ENCODE measurements at regions not wholly inside any gene's neighbourhood (a gene's known extent, or its start where the extent isn't known, plus 50 kb on each side); places are given as distances from the start of the nearest gene placed in this dataset.

GRCh38 chr6:14259594-14260152, 142.1 kb downstream of the CD83 start (continued):
- TF ChIP-seq TSHZ2 (CRISPR knock-in tag; IDR thresholded peaks at IDR 0.05) (no peak), ZFP30 (CRISPR knock-in tag; IDR thresholded peaks at IDR 0.05) (no peak), ZNF70 (CRISPR knock-in tag; IDR thresholded peaks at IDR 0.05) (no peak), OSR1 (CRISPR knock-in tag; IDR thresholded peaks at IDR 0.05) (no peak), BACH2 (CRISPR knock-in tag; IDR thresholded peaks at IDR 0.05; ENCODE audit: borderline replicate concordance) (no peak), CREB5 (CRISPR knock-in tag; IDR thresholded peaks at IDR 0.05; ENCODE audit: low read depth) (no peak)

- no peak for ATAC-seq
- no peak for TF ChIP-seq CSRNP3 (CRISPR knock-in tag; IDR thresholded peaks at IDR 0.05)
- no peak for TF ChIP-seq OSR1 (CRISPR knock-in tag; IDR thresholded peaks at IDR 0.05)
- no peak for TF ChIP-seq ZFP30 (CRISPR knock-in tag; IDR thresholded peaks at IDR 0.05)
- TF ChIP-seq TOX (CRISPR knock-in tag; IDR thresholded peaks at IDR 0.05; ENCODE audit: borderline replicate concordance), result no peak
- no peak for TF ChIP-seq ZC3H10 (CRISPR knock-in tag; IDR thresholded peaks at IDR 0.05)
- no peak for TF ChIP-seq BACH2 (CRISPR knock-in tag; IDR thresholded peaks at IDR 0.05; ENCODE audit: borderline replicate concordance)
- no peak for TF ChIP-seq ESRRG (CRISPR knock-in tag; IDR thresholded peaks at IDR 0.05)
- TF ChIP-seq TSHZ2 (CRISPR knock-in tag; IDR thresholded peaks at IDR 0.05), result no peak
- TF ChIP-seq POU6F1 (CRISPR knock-in tag; IDR thresholded peaks at IDR 0.05; ENCODE audit: borderline replicate concordance, low read depth), result no peak
- TF ChIP-seq ZNF8 (CRISPR knock-in tag; IDR thresholded peaks at IDR 0.05), result no peak
- TF ChIP-seq PPARA (CRISPR knock-in tag; IDR thresholded peaks at IDR 0.05; ENCODE audit: borderline replicate concordance), result no peak
- no peak for TF ChIP-seq TCF4 (CRISPR knock-in tag; IDR thresholded peaks at IDR 0.05; ENCODE audit: borderline replicate concordance)
- TF ChIP-seq ZFP3 (CRISPR knock-in tag; IDR thresholded peaks at IDR 0.05), result no peak
- no peak for TF ChIP-seq ZNF70 (CRISPR knock-in tag; IDR thresholded peaks at IDR 0.05)
- no peak for TF ChIP-seq ISL1 (CRISPR knock-in tag; IDR thresholded peaks at IDR 0.05)
- TF ChIP-seq SNAI2 (CRISPR knock-in tag; IDR thresholded peaks at IDR 0.05), result no peak
Measured at GRCh38 chr6:14260839-14261238, 143.3 kb downstream of the CD83 start.

- TF ChIP-seq PATZ1 (CRISPR knock-in tag; IDR thresholded peaks at IDR 0.05; ENCODE audit: borderline replicate concordance) (no peak), OSR1 (CRISPR knock-in tag; IDR thresholded peaks at IDR 0.05) (no peak), ZFP3 (CRISPR knock-in tag; IDR thresholded peaks at IDR 0.05) (no peak), ZNF70 (CRISPR knock-in tag; IDR thresholded peaks at IDR 0.05) (no peak), CSRNP3 (CRISPR knock-in tag; IDR thresholded peaks at IDR 0.05) (no peak), TOX (CRISPR knock-in tag; IDR thresholded peaks at IDR 0.05; ENCODE audit: borderline replicate concordance) (no peak), SNAI2 (CRISPR knock-in tag; IDR thresholded peaks at IDR 0.05) (no peak), CSDC2 (CRISPR knock-in tag; IDR thresholded peaks at IDR 0.05) (no peak), BACH2 (CRISPR knock-in tag; IDR thresholded peaks at IDR 0.05; ENCODE audit: borderline replicate concordance) (no peak), ZC3H10 (CRISPR knock-in tag; IDR thresholded peaks at IDR 0.05) (no peak), TCF4 (CRISPR knock-in tag; IDR thresholded peaks at IDR 0.05; ENCODE audit: borderline replicate concordance) (no peak), GLIS3 (CRISPR knock-in tag; IDR thresholded peaks at IDR 0.05) (no peak), CREB5 (CRISPR knock-in tag; IDR thresholded peaks at IDR 0.05; ENCODE audit: low read depth) (no peak), ZNF8 (CRISPR knock-in tag; IDR thresholded peaks at IDR 0.05) (no peak), ESRRG (CRISPR knock-in tag; IDR thresholded peaks at IDR 0.05) (no peak)
Measured at GRCh38 chr6:14263881-14264424, 146.4 kb downstream of the CD83 start.

More at GRCh38 chr6:14263881-14264424, 146.4 kb downstream of the CD83 start:
- ATAC-seq, result no peak
